Ascending aorta (tissue), 2 donors: ENCODE measurements at regions not wholly inside any gene's neighbourhood (a gene's known extent, or its start where the extent isn't known, plus 50 kb on each side); places are given as distances from the start of the nearest gene placed in this dataset.

Experiments used
- DNase-seq, 2 donors: peaks; one replicate each; pipeline ENCODE4 v3.0.0-alpha.2; 2019; ENCODE audit warnings: low spot score in 2 of 2
- H3K27ac ChIP-seq, 2 donors: fragments of 200-600 bp; sonication (generic); one replicate each; pipeline ENCODE4 v1.5.1; 2016 to 2017; ENCODE audit warnings: mild to moderate bottlenecking in 1 of 2
- H3K27me3 ChIP-seq: fragments of 200-600 bp; sonication (generic); one replicate; pipeline ENCODE4 v1.5.1; 2017
- H3K36me3 ChIP-seq, 2 donors: fragments of 200-600 bp; sonication (generic); one replicate each; pipeline ENCODE4 v1.5.1; 2016
- H3K4me1 ChIP-seq, 2 donors: fragments of 200-600 bp; sonication (generic); one replicate each; pipeline ENCODE4 v1.5.1; 2016 to 2017; ENCODE audit warnings: mild to moderate bottlenecking in 1 of 2
- H3K4me3 ChIP-seq, 2 donors: fragments of 200-600 bp; sonication (generic); one replicate each; pipeline ENCODE4 v1.5.1; 2016 to 2017; ENCODE audit warnings: mild to moderate bottlenecking in 1 of 2
- H3K9me3 ChIP-seq, 2 donors: fragments of 200-600 bp; sonication (generic); one replicate each; pipeline ENCODE4 v1.5.1; 2016
- intact Hi-C: fragments of 100-400 bp; cut with DNase I; formaldehyde crosslinking; loops from one replicate; pipeline ENCODE4 v1.15.1; 2023
- TF ChIP-seq, protein P1 (sequence below), 3 experiments: fragments of 200-600 bp in 2 of 3; fragments of 450-650 bp in 1 of 3; sonication (generic) in 2 of 3; IDR thresholded peaks; one replicate each; pipeline ENCODE4 v1.5.1; 2016 to 2019; ENCODE audit warnings: antibody characterized with exemption in 3 of 3, mild to moderate bottlenecking in 1 of 3, moderate library complexity in 1 of 3

GRCh38 chr9:118262191-118262590, 558.0 kb downstream of the TLR4 start:
- intact Hi-C loops: no loop called here
- TF ChIP-seq, protein P1, sequence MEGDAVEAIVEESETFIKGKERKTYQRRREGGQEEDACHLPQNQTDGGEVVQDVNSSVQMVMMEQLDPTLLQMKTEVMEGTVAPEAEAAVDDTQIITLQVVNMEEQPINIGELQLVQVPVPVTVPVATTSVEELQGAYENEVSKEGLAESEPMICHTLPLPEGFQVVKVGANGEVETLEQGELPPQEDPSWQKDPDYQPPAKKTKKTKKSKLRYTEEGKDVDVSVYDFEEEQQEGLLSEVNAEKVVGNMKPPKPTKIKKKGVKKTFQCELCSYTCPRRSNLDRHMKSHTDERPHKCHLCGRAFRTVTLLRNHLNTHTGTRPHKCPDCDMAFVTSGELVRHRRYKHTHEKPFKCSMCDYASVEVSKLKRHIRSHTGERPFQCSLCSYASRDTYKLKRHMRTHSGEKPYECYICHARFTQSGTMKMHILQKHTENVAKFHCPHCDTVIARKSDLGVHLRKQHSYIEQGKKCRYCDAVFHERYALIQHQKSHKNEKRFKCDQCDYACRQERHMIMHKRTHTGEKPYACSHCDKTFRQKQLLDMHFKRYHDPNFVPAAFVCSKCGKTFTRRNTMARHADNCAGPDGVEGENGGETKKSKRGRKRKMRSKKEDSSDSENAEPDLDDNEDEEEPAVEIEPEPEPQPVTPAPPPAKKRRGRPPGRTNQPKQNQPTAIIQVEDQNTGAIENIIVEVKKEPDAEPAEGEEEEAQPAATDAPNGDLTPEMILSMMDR (IDR thresholded peaks at IDR 0.05): no peak
- H3K9me3 ChIP-seq: peaks cover 0 to 4% of the 10 kb centered on the region in 2 donors
- no peaks in the 10 kb centered on the region for H3K4me1 ChIP-seq
- H3K27ac ChIP-seq: no peak overlapping the region
- no peaks in the 10 kb centered on the region for H3K27me3 ChIP-seq
- no peak for DNase-seq
- H3K4me3 ChIP-seq: no peak overlapping the region
- no peaks in the 10 kb centered on the region for H3K36me3 ChIP-seq

DNA sequence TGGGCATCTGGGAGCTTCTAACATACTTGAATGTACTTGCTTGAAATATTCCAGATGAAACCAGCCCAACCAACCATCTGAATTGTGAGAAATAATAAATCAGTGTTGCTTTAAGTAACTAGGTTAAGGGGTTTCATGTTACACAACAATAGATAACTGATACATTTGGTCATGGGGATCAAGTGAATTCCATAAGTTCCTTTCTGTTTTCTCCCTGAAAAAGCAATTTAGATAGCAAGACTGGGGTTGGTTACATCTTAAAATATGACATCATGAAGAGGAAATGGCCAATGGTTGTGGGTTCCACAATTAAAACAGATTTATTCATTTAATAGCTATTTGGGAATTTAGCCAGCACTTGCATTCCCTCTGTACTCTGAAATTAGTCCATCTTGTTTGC, 559.7 kb downstream of the TLR4 start:
- no peak overlapping the region for H3K27ac ChIP-seq
- no peaks in the 10 kb centered on the region for H3K27me3 ChIP-seq
- intact Hi-C loops: no loop called here
- no peak for DNase-seq
- H3K9me3 ChIP-seq: no peaks in the 10 kb centered on the region
- no peak overlapping the region for H3K4me3 ChIP-seq
- TF ChIP-seq, protein P1 (IDR thresholded peaks at IDR 0.05): no peak
- H3K4me1 ChIP-seq: no peaks in the 10 kb centered on the region
- no peaks in the 10 kb centered on the region for H3K36me3 ChIP-seq

- Histone ChIP-seq H3K36me3 (no peaks in the 10 kb centered on the region), H3K27me3 (no peaks in the 10 kb centered on the region), H3K27ac (no peak overlapping the region), H3K4me1 (no peaks in the 10 kb centered on the region), H3K4me3 (no peak overlapping the region), H3K9me3 (no peaks in the 10 kb centered on the region)
- no peak for DNase-seq
- TF ChIP-seq, protein P1 (IDR thresholded peaks at IDR 0.05): no peak
- intact Hi-C loops: no loop called here
Observed at GRCh38 chr9:118268046-118268445, 563.8 kb downstream of the TLR4 start.

DNA sequence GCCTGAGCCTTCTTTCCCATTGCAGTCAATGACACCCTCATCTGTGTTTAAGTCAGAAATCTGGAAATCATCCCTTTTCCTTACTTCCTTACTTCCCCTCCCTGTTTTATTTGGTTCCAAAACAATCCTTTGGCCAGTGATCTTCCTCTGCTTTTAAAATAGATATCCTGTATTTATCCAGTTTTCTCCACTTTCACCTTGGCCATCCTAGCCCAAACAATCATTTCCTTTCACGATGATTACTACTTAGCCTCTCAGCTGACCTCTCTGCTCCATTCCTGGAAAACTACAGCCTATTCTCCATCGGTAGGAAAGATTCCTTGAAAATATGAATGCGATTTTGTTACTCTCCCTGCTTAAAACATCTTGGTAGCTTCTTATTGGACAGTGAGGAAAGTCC, 565.4 kb downstream of the TLR4 start:
- H3K4me3 ChIP-seq: no peak overlapping the region
- H3K9me3 ChIP-seq: no peaks in the 10 kb centered on the region
- no peak for DNase-seq
- no peaks in the 10 kb centered on the region for H3K4me1 ChIP-seq
- H3K27me3 ChIP-seq: no peaks in the 10 kb centered on the region
- TF ChIP-seq, protein P1 (IDR thresholded peaks at IDR 0.05): no peak
- no peaks in the 10 kb centered on the region for H3K36me3 ChIP-seq
- intact Hi-C loops: no loop called here
- no peak overlapping the region for H3K27ac ChIP-seq

- no peak for DNase-seq
- Histone ChIP-seq H3K27ac (no peak overlapping the region), H3K4me1 (no peaks in the 10 kb centered on the region), H3K9me3 (no peaks in the 10 kb centered on the region), H3K4me3 (no peak overlapping the region), H3K36me3 (no peaks in the 10 kb centered on the region), H3K27me3 (no peaks in the 10 kb centered on the region)
- intact Hi-C loops: no loop called here
- TF ChIP-seq, protein P1 (IDR thresholded peaks at IDR 0.05): no peak
Observed at GRCh38 chr9:118271331-118271730, 567.1 kb downstream of the TLR4 start.

DNA sequence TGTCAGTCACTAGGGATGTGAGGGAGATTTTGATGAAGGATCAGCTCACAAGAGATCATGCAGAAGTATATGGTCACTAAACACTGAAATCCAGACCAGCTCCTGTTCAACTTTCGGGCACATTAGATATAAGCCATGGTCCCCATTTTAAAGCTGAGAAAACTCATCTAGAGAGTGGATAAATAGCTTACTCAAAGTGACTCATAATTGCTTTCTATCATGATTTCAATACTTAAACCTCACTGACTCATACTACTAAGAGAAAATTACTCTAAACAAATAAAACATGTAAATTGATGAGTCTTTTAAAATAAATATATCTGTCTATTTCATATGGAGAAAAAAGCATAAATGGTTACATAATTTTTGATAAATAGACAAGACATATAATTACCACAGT, 567.7 kb downstream of the TLR4 start:
- no peak overlapping the region for H3K27ac ChIP-seq
- no peak for DNase-seq
- H3K4me1 ChIP-seq: no peaks in the 10 kb centered on the region
- intact Hi-C loops: no loop called here
- no peaks in the 10 kb centered on the region for H3K27me3 ChIP-seq
- no peak overlapping the region for H3K4me3 ChIP-seq
- no peaks in the 10 kb centered on the region for H3K36me3 ChIP-seq
- TF ChIP-seq, protein P1 (IDR thresholded peaks at IDR 0.05): no peak
- H3K9me3 ChIP-seq: no peaks in the 10 kb centered on the region
